ENCODE measurements at regions not wholly inside any gene's neighbourhood (a gene's known extent, or its start where the extent isn't known, plus 50 kb on each side); places are given as distances from the start of the nearest gene placed in this dataset.

DNA sequence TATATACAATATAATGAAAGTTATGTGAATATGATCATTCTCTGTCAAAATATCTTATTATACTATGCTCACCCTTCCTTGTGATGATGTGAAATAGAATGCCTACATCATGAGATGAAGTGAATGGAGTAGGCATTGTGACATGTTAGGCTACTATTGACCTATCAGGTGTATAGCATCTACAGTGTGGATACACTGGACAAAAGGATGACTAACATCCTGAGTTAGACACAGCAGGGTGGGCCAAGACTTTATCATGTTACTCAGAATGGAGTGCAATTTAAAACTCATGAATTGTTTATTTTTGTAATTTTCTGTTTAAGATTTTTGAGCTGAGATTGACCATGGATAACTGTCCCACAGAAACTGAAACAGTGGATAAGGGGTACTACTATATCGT lies 53.4 kb upstream of the NAV3 start:
- no peak for DNase-seq

DNA sequence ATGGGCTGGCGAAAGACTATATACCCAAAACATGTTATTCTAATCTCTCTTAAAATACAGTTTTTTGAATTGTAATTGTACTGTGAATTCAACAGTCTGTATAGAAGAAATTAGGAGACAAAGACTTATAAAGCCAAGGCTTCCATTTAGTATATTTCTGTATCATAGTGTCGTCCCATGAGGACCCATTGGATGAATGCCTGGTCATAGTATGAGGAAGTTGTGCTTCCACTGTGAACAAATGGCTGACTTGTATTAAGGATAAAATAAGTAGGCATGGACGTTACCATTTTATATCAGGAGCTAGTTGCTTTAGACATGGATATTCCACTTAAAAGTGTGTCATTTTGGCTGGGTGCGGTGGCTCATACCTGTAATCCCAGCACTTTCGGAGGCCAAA lies 55.9 kb upstream of the NAV3 start:
- no peak for DNase-seq

DNA sequence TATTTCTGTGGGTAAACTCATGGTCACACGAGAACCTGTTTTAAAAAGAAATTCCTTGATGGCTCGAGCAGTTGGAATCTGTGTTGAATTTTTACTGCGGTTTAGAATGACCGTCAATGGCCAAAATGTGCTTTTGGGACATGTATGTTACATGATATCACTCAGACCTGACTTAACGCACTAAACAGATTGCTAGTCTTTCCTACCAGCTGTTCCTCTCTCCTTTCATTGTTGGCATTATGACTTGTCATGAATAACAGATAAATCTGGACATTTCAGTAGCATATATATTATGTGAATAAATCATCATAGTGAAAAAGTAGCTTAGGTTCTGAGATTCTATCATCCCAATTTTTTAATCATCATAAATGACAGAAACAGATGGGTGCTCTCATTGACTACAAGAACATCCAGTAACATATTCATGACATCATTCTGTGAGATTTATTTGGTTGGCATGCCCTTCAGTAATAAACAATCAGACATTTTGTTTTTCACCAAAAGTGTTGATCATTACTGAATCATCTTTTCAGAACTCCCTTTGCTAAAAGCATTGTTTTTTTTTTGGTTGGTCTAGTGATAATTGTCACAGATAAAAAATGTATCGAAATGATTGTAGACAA lies 57.9 kb upstream of the NAV3 start:
- DNase-seq, result no peak

DNA sequence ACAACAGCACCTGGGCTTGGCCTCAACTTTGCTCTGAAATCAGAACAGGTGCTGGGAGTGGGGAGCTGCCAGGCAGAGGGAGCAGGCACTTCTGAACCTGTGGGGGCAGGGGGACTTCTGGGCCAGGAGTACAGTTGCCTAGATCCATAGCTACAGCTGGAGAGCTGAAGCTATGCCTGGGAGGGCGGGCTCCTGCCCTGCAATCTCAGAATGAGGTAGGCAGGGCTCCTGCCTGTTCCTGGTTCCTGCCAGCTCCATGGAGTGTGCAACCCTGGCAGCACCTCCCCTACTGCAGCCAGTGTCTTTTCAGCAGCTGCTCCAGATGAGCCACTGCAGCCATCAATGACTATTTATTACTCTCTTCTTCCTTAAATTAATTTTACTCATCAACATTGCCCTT lies 62.1 kb upstream of the NAV3 start:
- no peak for DNase-seq

DNA sequence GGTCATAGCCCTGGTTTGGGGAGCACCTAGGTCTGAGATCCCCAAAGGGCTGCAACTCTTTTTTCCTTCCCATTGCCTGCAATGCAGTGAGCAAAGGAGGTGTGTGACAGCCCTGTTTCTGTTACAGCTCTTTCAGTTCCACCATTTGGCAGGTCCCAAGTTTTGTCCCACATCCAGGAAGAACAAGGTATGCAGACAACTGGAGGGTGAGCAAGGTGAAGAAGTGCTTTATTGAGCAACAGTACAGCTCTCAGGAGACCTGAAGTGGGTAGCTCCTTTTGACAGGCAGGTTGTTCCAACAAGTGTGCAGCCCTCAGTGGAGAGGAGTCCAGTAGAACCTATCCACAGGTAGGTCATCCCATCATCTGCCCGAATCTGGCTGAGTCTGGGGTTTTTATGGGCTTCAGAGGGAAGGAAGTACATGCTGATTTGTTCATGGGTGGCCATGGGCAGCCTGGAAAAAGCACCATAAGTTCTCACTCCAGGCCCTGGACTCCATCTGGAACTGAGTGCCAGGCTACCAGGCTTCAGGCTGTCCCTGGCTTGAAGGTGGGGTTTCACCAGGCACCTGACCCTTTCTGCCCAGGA lies 62.8 kb upstream of the NAV3 start:
- no peak for DNase-seq

DNA sequence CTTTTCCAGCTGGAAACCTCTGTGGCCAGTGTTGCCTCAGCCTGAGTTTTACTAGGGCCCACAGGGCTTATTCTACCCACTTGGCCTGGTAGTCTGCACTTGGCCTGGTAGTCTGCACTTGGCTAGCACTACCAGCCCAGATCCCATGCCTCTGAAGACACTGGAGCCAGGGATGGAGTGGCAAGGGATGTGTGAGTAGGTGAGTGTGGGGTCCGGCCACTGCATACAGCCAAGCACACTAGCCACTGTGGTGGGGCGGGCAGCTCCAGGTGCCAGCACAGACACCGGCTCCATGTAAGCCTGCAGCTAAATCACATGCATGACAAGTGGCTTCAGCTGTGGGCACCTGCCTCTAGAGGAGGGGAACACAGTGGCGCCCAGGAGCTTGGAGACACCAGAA lies 63.4 kb upstream of the NAV3 start:
- DNase-seq, result no peak

DNA sequence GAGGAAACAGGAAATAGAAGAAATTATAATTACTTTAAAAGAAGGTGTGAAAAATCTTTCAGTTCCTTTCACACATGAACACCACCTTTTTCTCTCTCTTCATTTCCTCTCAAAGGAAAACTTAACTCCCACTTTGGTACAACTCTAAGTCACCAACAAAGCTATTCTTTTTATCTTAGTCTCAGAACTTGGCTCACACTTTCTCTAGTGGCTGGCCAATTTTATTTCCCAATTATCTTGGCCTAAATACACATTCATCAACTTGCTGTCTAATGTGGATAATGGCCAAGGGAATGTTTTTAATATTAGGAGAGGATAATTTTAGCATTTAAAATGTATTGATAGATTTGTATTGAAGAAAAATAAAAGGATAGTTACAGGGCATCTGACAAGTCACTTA lies 64.5 kb upstream of the NAV3 start:
- DNase-seq, result no peak

DNA sequence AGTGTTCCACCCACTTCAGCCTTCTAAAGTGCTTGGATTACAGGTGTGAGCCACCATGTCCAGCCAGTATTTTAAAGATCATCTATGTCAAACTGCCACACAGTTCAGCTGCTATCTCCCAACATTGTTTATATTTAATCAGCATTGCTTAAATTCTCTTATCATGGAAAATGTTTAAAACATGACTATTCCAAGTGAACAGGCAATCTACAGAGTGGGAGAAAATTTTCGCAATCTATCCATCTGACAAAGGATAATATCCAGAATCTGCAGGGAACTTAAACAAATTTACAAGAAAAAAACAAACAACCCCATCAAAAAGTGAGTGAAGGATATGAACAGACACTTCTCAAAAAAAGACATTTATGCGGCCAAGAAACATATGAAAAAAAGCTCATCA lies 69.4 kb upstream of the NAV3 start:
- DNase-seq, result no peak

DNA sequence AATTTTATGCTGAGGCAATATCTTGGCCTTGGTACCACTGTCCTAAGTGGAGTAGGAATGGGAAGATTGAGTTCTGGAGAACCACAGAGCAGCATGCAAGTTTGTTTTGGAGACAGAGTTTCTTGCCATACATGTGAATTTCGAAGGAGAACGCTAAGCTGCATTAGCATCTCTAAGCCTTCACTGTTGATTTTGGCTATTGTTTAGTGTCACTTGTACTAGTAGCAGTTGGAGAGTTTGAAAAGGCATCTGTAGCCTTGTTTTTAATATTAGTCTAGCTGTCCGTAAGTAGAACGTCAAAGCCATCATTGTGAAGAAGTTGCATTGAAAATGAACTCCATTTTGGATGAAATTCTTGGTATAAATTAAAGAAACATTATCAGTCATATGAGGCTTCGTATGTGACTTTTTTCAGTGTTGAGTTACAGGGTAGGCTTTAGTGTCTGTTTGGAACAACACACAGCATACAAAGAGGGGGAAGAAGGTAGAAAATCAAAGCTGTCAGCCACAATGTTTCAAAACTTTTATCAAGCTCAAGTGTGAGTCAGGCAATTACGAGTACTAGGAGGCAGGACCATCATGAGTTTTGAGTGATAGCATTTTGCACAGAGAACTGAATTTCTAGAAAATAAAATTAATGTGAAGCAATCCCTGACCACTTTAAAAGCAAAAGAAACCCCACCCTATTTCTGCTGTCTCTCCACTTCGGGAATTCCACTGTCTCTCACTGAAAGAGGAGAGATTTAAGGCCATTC lies 70.2 kb upstream of the NAV3 start:
- DNase-seq, result no peak

DNA sequence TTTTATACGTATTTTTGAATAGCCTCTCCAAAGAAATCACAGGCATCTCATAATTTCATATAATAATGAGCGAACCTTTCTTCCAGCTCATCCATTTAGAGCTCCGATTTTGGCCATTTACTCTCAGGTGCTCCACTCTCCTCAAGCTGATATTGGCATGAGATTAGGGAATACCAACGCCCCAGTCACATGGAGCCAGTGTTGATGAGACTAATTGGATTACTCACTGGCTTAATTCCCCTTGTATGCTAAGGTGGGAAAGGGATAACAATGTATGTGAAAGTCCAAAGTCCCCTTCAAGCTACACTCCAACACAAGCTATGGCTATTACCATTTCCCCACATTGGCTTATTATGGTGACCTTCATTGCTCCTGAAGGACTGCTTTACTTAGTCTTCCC lies 76.6 kb upstream of the NAV3 start:
- no peak for DNase-seq

DNA sequence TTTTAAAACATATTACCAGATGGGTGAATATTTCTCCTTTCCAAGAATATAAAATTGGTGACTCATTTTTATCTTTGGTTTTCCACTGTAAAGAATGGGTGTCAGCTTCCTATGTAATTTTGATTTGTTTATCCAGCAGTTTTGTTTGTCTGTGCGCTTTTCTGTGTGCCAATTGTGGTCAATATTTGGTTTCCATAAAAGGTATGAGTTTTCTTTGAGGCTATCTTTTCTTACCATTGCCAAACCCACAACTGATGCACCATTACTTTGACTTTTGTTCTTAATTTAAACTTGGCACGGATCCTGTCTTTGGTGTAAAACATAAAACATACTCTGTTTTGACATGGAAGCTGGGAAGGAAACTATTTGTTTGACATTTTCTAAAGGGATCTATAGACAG lies 78.8 kb upstream of the NAV3 start:
- DNase-seq, result peak; percentile 78

DNA sequence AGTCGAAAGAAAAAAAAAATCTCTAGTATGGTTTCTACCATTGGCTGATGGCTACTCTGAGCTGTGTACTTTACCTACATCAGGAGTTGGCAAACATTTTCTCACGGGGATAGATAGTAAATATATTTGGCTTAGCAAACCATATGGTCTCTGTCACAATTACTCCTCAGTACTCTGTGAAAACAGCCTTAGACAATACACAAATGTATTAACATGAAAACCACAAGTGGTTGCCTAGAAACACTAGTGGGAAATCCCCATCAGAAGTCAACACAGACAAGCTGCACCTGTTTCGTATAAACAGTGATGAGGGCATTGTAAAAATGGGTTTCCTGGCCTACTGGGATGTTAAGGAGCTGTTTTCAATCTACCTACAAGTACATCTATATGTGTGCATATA lies 84.6 kb upstream of the NAV3 start:
- DNase-seq, result peak; percentile 97

DNA sequence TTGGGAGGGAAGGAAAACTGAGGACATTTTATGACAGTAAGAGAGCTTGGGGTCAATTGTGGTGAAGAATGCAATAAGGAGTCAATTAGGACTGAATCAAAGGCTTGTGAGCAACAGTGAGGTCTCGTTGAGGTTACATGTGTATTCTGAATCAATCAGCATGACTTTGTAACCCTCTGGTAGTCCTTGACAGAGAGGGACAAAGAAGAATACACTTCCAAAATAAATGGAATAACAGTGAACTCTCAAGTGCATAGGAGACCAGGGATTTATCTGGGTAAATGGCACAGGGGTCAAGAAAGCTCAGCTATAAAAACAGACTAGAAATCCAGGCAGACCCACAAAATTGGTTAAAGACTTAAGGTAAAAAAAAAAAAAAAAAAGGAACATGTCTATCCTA lies 85.1 kb upstream of the NAV3 start:
- DNase-seq, result no peak

DNA sequence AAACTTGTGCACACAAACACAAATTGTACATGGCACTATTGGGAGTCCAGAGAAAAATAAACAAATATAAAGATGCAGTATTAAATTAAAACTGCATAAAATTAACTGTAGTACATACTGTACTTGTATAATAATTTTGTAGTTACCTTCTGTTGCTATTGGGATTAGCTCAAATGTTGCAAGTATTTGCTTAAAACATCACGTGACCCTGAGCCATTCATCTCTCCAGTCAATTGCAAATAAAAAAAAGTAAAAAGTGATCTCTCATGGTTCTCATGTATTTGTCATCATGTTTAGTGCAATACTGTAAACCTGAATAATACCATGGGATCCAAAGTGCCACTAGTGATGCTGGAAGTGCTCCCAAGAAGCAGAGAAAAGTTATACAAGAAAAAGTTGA lies 88.1 kb upstream of the NAV3 start:
- peak; percentile 59 for DNase-seq

DNA sequence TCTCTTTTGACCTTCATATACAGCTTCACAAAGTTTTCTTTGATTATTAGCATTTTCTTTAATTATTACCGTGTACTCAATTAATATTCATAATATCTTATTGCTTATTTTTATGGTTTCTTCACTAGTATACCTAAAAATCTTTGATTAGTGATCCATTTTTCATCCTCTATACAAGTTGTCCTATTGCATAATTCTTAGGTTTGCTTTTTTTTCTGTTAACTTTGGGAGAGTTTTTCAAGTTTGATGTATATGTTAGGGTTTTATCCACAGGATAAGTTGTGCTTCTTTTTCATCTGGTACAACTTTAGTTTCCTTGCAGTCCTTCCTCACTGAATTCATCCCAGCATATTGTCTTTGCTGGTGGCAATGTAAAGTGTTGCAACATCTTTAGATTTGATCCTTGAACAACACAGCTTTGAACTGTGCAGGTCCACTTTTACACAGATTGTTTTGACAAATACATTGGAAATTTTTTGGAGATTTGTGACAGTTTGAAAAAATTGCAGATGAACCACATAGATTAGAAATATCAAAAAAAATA lies 88.6 kb upstream of the NAV3 start:
- no peak for DNase-seq

DNA sequence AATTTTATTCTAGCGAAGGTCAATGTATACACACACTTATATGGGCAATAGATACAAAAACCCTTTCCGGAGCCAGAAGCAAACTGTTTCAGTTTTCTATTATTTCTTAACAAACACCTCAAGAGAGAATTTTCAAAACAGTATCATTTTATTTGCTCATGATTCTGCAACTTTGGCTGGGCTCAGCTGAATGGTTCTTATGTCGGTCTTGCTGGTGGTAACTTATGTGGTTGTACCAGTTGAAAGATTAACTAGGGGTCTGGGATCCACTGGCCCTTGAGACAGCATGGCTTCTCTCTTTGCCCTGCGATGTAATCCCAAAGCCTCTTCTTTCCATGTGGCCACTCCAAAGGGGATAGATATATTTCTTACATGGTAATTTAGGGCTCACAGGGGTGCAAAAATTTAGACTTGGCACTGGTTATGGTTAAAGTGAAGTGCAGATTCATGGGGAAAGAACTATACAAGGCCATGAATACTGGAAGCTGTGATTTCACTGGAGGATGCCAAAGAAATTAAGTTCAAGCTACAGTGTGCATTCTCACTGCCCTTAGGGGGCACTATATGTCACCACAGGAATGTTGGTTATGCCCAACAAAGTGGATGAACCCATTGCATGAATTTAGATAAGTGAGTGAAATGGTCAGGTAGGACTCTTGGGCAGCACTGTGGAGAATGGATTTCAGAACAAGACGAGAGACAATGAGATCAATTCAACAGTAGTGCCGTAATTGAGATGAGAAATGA lies 94.3 kb upstream of the NAV3 start:
- DNase-seq, result no peak

DNA sequence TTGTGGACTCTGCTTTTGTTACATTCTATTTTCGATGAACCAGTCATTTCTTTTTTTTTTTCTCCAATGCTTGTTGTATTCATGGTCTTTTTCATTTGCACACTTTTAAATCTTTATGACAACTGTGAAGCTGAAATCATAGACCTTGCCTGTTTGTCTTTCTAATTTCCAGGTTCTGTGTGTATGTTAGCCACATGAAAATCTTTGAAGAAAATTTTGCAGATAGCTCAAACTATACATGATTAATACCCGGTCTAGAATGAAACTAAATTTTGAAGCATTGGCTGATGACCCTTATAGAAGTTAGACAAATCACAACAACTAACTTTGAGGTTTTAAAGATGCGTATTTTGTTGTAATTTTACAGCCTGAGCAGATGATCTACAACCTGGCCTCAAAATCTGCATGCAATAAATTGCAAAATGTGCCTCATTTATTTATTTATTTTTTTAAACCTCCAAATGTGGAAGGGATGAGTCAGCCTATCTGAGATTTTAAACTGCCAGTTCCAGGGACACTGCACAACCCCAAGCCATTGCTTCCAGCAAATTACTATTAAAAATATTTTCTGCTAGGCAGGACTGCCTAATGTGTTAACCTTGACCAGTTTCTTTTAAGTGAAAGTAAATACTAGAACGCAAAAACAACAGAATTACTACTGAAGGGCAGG lies 96.3 kb upstream of the NAV3 start:
- no peak for DNase-seq

DNA sequence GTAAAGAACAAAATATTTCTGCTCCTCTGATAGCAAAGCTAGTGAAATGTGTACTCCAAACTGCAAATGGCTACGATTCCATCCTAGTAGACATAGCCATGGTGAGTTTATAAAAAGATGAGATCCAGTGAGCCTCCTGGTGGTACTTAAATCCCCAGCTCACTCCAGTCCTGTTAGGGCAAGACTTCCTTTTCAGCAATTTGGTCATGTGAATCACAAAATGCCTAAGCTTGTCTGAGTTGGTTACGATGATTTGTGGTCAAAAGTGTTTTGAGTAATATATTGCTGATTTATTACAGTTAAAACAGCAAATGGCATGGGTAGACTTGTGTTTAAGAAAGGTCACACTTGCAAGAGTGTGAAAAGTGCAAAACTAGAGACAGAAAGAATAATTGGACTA lies 102.7 kb upstream of the NAV3 start:
- no peak for DNase-seq

DNA sequence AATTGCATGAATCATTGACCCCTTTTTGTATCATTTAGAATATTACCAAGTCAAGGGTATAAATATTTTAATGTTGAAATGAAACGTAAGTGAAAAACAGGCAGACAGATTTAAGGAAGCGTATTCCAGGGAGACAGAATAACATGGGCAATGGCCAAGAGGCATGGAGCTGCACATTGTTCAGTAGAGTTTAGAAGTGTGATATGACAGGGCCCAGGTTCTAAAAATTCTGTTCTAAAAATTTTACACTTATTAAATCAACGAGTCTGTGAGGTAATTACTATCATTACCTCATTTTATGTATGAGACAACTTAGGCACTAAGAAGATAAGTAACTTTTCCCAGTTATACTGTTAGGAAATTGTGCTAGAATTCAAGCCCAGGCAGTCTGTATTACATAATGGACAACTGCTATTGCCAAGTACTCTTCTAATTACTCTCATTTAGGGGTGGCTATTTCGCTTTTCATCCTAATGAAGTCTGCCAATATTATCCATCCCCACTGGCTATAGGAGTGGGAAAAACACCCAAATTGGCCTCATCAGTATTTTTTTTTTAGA lies 103.2 kb upstream of the NAV3 start:
- no peak for DNase-seq

DNA sequence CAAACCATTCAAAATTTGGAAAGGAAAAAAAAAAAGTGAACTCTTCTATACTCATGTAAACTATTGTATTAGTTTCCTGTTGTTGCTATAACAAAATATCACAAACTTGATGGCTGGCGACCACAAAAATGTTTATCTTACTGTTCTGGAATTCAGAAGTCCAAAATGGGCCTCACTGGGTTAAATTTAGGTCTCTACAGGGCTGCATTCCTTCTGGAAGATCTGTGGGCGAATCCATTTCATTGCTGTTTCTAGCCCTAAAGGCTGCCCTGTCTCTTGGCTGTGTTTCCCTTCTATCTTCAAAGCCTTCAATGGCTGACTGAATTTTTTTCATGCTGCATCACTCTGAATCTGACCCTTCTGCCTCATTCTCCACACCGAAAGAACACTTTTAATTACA lies 105.1 kb upstream of the NAV3 start:
- no peak for DNase-seq

DNA sequence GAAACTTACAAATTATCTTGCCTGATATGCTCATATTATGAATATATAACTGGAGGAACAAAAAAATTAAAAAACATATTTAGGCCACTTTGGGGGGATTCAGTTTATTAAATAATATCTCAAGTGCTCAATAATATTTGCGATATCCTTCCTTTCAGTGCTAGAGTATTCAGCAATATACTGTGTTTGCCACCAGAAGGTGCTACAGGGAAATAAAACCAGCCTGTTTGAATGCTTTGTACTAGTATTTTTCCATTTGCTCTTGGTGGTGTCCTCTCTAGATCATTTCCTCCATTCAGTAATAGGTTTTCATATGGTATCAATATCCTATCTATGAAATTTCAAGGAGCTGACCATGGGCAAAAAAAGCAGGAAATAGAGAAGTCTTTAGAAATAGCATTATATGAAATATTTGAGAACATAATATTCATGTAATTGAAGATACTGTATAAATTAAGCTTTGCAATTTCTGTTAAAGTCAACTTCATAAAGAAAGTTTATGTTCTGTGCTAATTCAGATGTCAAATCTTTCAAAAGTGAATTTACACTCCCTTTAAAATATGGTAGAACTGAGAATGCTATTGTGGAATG lies 106.2 kb upstream of the NAV3 start:
- peak; percentile 76 for DNase-seq

DNA sequence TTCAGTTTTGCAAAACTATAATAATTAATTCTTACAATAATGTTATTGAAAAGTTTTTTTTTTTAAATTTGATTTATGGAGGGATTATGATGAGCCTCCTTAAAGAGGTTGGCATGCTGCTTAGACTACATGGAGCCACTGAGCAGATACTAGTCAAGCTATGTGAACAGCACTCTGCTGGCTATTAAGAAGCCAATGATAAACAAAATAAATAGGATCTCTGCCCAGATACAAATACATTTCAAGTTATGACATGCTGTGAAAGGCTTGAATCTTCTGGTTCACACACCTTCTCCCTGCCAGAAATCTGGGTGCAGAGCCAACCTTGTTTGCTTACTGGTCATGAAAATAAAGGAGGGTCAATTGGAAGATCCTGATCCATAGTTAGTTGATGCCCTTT lies 107.4 kb upstream of the NAV3 start:
- DNase-seq, result no peak
